ENCODE measurements at regions not wholly inside any gene's neighbourhood (a gene's known extent, or its start where the extent isn't known, plus 50 kb on each side); places are given as distances from the start of the nearest gene placed in this dataset.
"Not testable (repeated sequence)": the region's sequence is repeated elsewhere in the genome, so short reads cannot be mapped to it uniquely, and the experiment has no call there.

DNA sequence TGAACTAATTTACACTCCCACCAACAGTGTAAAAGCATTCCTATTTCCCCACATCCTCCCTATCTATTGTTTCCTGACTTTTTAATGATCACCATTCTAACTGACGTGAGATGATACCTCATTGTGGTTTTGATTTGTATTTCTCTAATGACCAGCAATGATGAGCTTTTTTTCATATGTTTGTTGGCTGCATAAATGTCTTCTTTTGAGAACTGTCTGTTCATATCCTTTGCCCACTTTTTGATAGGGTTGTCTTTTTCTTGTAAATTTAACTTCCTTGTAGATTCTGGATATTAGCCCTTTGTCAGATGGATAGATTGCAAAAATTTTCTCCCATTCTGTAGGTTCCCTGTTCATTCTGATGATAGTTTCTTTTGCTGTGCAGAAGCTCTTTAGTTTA is 251.3 kb downstream of the PTGER3 start:
- TF ChIP-seq, protein P1, sequence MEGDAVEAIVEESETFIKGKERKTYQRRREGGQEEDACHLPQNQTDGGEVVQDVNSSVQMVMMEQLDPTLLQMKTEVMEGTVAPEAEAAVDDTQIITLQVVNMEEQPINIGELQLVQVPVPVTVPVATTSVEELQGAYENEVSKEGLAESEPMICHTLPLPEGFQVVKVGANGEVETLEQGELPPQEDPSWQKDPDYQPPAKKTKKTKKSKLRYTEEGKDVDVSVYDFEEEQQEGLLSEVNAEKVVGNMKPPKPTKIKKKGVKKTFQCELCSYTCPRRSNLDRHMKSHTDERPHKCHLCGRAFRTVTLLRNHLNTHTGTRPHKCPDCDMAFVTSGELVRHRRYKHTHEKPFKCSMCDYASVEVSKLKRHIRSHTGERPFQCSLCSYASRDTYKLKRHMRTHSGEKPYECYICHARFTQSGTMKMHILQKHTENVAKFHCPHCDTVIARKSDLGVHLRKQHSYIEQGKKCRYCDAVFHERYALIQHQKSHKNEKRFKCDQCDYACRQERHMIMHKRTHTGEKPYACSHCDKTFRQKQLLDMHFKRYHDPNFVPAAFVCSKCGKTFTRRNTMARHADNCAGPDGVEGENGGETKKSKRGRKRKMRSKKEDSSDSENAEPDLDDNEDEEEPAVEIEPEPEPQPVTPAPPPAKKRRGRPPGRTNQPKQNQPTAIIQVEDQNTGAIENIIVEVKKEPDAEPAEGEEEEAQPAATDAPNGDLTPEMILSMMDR (IDR thresholded peaks at IDR 0.05; ENCODE audit: poor library complexity): not testable (repeated sequence)
- not testable (repeated sequence) for TF ChIP-seq EZH2 (IDR thresholded peaks at IDR 0.05; ENCODE audit: borderline replicate concordance); EZH2phosphoT487 (IDR thresholded peaks at IDR 0.05; ENCODE audit: low read depth, severe bottlenecking, unreplicated experiment)
